HL-60 (cell line): ENCODE measurements at regions not wholly inside any gene's neighbourhood (a gene's known extent, or its start where the extent isn't known, plus 50 kb on each side); places are given as distances from the start of the nearest gene placed in this dataset.

ENCODE experiments used
- DNase-seq, 2 experiments: peaks; one replicate each; pipeline ENCODE4 v3.0.0-alpha.2; 2010 to 2020; ENCODE audit warnings: low read depth in 1 of 2, low spot score in 1 of 2
- H3K27ac ChIP-seq: fragments of 250-450 bp; sonication (Bioruptor Pico); replicated peaks from 2 replicates; pipeline ENCODE4 v1.5.1; 2020; ENCODE audit warnings: mild to moderate bottlenecking, moderate library complexity
- H3K27me3 ChIP-seq: fragments of 250-450 bp; sonication (Bioruptor Pico); 2 replicates; pipeline ENCODE4 v1.5.1; 2021; ENCODE audit warnings: mild to moderate bottlenecking, moderate library complexity; ENCODE audit not compliant: insufficient read depth, poor library complexity, severe bottlenecking
- H3K4me3 ChIP-seq: replicated peaks from 2 replicates; pipeline ENCODE4 v1.5.1; 2011; ENCODE audit warnings: mild to moderate bottlenecking, control low read depth, low read length; ENCODE audit not compliant: insufficient read depth
- GABPA ChIP-seq: IDR thresholded peaks from 2 replicates; pipeline ENCODE4 v1.6.1; 2012; ENCODE audit warnings: low read depth
- POLR2AphosphoS5 ChIP-seq: IDR thresholded peaks from 2 replicates; pipeline ENCODE4 v1.6.1; 2012; ENCODE audit warnings: low read depth
- REST ChIP-seq: IDR thresholded peaks from 2 replicates; pipeline ENCODE4 v1.6.1; 2012; ENCODE audit warnings: low read depth; ENCODE audit not compliant: insufficient replicate concordance
- SPI1 ChIP-seq: IDR thresholded peaks from 2 replicates; pipeline ENCODE4 v1.6.1; 2012; ENCODE audit warnings: low read depth, mild to moderate bottlenecking, borderline replicate concordance
- TF ChIP-seq, protein P1 (sequence below): IDR thresholded peaks from one replicate; pipeline ENCODE4 v1.5.1; 2011; ENCODE audit warnings: low read length, control low read depth, inconsistent platforms; ENCODE audit not compliant: insufficient read depth

GRCh38 chr3:18782191-18782590, 357.1 kb upstream of the SATB1 start:
- H3K27me3 ChIP-seq: no peaks in the 10 kb centered on the region
- H3K4me3 ChIP-seq: no peak overlapping the region
- no peak overlapping the region for H3K27ac ChIP-seq
- no peak for TF ChIP-seq SPI1
- no peak for TF ChIP-seq REST
- TF ChIP-seq, protein P1, sequence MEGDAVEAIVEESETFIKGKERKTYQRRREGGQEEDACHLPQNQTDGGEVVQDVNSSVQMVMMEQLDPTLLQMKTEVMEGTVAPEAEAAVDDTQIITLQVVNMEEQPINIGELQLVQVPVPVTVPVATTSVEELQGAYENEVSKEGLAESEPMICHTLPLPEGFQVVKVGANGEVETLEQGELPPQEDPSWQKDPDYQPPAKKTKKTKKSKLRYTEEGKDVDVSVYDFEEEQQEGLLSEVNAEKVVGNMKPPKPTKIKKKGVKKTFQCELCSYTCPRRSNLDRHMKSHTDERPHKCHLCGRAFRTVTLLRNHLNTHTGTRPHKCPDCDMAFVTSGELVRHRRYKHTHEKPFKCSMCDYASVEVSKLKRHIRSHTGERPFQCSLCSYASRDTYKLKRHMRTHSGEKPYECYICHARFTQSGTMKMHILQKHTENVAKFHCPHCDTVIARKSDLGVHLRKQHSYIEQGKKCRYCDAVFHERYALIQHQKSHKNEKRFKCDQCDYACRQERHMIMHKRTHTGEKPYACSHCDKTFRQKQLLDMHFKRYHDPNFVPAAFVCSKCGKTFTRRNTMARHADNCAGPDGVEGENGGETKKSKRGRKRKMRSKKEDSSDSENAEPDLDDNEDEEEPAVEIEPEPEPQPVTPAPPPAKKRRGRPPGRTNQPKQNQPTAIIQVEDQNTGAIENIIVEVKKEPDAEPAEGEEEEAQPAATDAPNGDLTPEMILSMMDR: no peak
- no peak for TF ChIP-seq POLR2AphosphoS5
- no peak for TF ChIP-seq GABPA
- no peak for DNase-seq

GRCh38 chr3:18780959-18781358, 355.8 kb upstream of the SATB1 start:
- no peak for DNase-seq
- TF ChIP-seq SPI1: no peak
- TF ChIP-seq GABPA: no peak
- TF ChIP-seq POLR2AphosphoS5: no peak
- TF ChIP-seq REST: no peak
- TF ChIP-seq, protein P1: no peak
- Histone ChIP-seq H3K27me3 (no peaks in the 10 kb centered on the region), H3K27ac (no peak overlapping the region), H3K4me3 (no peak overlapping the region)

DNA sequence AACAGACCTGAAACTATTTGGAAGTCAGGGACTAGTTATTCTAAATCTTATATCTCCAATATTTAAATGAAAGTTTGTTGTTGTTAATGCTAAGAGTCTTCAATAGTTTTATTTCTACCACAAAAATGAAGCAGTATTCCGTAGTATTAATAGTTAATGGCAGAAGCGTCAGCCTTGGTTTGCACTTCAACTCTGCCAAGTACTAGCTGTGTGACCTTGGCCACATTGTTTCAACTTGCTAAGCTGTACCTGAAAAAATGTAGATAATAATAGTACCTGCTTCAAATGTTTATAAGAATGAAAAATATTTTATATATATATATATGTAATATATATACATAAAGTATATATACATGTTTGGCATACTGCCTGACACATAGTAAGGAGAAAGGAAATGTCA, 354.6 kb upstream of the SATB1 start:
- DNase-seq: no peak
- Histone ChIP-seq H3K27ac (no peak overlapping the region), H3K4me3 (no peak overlapping the region), H3K27me3 (no peaks in the 10 kb centered on the region)
- TF ChIP-seq POLR2AphosphoS5 (no peak), REST (no peak), SPI1 (no peak), GABPA (no peak)
- TF ChIP-seq, protein P1: no peak
